Stimulated activated CD8-positive, alpha-beta memory T cell treated with anti-CD3 and anti-CD28 coated beads, Interleukin-7, amount 100 ng/mL, for 1 hour (primary cell): ENCODE measurements at regions not wholly inside any gene's neighbourhood (a gene's known extent, or its start where the extent isn't known, plus 50 kb on each side); places are given as distances from the start of the nearest gene placed in this dataset.
"Not testable (repeated sequence)": the region's sequence is repeated elsewhere in the genome, so short reads cannot be mapped to it uniquely, and the experiment has no call there.

Source experiments
- DNase-seq, 2 donors: peaks; one replicate each; pipeline ENCODE4 v3.0.0-alpha.2; 2020; ENCODE audit warnings: low read depth in 2 of 2

GRCh38 chr10:21406595-21407193 is 118.8 kb downstream of the SKIDA1 start:
- no peak for DNase-seq

- no peak for DNase-seq
Measured at GRCh38 chr10:21405981-21406380, 119.5 kb downstream of the SKIDA1 start.

DNA sequence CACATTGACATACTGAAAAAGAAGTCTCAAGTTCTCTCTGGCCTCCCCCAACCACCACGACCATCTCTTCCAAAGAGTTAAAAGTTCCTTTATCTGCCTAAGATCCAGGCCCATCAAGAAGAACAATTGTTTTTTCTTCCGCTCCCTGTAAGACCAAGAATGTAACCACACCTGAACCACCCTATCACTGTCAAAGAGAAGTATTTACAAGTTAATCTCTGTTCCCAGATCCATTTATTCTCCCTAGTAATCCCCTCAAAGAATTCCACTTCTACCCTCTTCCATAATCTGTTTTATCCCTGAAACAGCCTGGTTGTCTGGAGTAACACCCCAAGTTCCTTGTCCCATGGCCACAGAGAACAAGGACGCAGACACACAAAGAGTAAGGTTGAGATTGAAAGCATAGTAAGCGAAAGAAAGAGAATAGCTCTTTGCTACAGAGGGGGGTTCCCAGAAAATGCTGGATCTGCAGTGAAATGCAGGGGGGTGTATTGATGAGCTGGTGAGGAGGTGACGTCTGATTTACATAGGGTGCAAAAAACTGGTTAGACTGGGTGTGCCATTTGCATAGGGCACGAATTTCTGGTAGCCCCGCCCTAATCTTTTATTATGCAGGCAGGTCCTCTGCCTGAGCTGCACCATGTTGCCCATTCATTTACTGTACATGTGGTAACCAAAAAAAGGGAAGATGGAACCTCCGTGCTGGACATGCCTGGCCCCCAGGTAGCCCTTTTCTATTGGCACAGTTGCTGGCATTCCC is 122.0 kb downstream of the SKIDA1 start:
- no peak for DNase-seq

GRCh38 chr10:21402606-21403083 is 122.8 kb downstream of the SKIDA1 start:
- DNase-seq, result no peak

- DNase-seq, result no peak
Measured at GRCh38 chr10:21401196-21401595, 124.3 kb downstream of the SKIDA1 start.

GRCh38 chr10:21399392-21400035 is 126.0 kb downstream of the SKIDA1 start:
- no peak for DNase-seq

- no peak for DNase-seq
Measured at GRCh38 chr10:21398563-21399231, 126.8 kb downstream of the SKIDA1 start.

- no peak for DNase-seq
Measured at GRCh38 chr10:21396889-21397288, 128.6 kb downstream of the SKIDA1 start.

DNA sequence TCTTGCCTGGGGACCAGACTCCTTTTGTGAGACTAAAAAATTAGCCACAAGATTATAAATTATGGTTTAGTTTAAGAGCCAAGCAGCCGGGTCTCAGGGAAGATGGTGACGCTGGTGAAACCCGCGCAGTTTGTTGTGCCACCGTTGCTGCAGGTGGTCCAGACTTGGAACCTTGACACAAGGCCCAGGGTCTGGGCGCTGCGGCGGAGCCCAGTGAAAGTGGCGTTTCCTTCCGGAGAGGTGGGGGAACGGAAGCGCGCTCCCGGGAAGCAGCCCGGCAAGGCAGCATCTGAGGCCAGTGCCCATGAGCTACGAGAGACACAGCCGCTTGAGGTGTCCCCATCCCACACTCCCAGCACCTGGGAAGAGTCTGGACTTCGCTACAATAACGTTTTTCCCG is 131.6 kb downstream of the SKIDA1 start:
- no peak for DNase-seq

DNA sequence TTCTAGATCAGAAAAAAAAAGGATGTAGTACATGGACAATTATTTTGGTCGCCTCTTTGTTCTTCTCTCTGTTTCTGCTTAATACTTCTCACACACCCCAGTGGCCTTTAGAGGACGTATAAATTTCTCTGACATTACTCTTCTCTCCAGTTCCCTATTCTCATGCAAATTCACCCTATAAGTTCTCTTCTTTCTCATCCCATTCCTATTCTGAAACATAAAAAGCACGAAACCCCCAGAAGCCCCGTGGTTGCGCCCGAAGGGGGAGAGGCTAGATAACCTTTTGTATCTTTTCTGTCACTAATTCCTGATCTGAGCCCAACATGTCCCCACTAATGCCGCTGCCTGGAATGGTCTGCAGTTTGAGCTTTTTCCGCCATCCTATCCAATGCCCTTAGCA is 136.9 kb downstream of the SKIDA1 start:
- DNase-seq, result no peak

GRCh38 chr10:21387868-21388267 is 137.6 kb downstream of the SKIDA1 start:
- DNase-seq, result no peak

GRCh38 chr10:21385996-21386585 is 139.4 kb downstream of the SKIDA1 start:
- no peak for DNase-seq

- no peak for DNase-seq
Measured at GRCh38 chr10:21385536-21385935, 139.9 kb downstream of the SKIDA1 start.

- no peak for DNase-seq
Measured at GRCh38 chr10:21379143-21379542, 146.3 kb downstream of the SKIDA1 start.

- DNase-seq, result not testable (repeated sequence)
Measured at GRCh38 chr10:21375274-21375673, 150.2 kb downstream of the SKIDA1 start.

DNA sequence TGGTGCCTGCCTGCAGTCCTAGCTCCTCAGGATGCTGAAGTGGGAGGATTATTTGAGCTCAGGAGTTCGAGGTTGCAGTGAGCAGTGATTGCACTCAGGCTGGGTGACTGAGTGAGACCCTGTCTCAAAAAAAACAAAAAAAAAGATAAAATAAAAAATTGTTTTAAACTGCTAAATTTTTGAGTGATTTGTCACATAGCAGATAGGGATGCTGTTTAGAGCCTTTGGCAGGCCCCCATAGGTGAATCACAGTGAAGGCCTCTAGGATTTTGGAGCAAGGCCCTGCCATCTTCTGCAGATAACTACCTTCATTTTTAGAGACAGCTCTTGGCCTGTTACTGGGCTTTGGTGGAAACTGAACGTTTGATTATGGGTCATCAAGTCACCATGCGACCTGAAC is 151.6 kb downstream of the SKIDA1 start:
- not testable (repeated sequence) for DNase-seq

GRCh38 chr10:21372651-21373410 is 152.7 kb downstream of the SKIDA1 start:
- DNase-seq, result no peak

- no peak for DNase-seq
Measured at GRCh38 chr10:21369697-21370096, 155.8 kb downstream of the SKIDA1 start.

DNA sequence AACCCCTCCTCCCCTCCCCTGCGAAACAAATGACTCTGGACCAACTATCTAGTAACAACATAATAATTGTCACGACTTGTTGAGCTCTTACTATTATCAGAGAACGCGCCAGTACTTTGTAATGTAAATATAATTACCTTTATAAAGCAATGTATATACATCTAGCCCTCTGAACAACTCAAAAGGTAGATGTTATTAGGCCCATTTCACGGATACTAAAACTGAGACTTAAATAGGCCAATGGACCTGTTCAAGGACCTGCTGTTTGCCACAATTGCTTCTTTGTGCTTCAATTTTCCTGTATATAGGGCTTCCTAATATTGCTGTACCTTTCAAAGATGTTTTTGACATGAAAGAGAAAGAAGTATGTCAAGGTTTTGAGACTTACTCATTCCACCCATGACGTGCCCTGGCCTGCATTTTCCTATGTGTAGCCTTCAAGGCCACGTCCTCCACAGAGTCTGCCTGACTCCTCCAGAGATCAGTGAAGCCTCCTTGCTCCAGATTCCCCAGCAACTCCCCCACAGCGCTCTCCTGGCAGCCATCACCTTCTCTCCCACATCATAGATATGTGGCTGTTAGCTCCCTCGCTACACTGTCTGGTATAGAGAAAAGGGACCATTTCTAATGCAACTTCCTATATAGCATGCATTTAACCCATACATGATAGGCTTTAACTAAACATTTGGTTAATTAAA is 156.6 kb downstream of the SKIDA1 start:
- no peak for DNase-seq

- DNase-seq, result no peak
Measured at GRCh38 chr10:21368022-21368582, 157.4 kb downstream of the SKIDA1 start.
